HK-2 (cell line): ENCODE measurements at regions not wholly inside any gene's neighbourhood (a gene's known extent, or its start where the extent isn't known, plus 50 kb on each side); places are given as distances from the start of the nearest gene placed in this dataset.
"Not testable (repeated sequence)": the region's sequence is repeated elsewhere in the genome, so short reads cannot be mapped to it uniquely, and the experiment has no call there.

ENCODE experiments used
- DNase-seq: peaks from one replicate; pipeline ENCODE4 v3.0.0-alpha.2; 2018; ENCODE audit not compliant: unreplicated experiment

DNA sequence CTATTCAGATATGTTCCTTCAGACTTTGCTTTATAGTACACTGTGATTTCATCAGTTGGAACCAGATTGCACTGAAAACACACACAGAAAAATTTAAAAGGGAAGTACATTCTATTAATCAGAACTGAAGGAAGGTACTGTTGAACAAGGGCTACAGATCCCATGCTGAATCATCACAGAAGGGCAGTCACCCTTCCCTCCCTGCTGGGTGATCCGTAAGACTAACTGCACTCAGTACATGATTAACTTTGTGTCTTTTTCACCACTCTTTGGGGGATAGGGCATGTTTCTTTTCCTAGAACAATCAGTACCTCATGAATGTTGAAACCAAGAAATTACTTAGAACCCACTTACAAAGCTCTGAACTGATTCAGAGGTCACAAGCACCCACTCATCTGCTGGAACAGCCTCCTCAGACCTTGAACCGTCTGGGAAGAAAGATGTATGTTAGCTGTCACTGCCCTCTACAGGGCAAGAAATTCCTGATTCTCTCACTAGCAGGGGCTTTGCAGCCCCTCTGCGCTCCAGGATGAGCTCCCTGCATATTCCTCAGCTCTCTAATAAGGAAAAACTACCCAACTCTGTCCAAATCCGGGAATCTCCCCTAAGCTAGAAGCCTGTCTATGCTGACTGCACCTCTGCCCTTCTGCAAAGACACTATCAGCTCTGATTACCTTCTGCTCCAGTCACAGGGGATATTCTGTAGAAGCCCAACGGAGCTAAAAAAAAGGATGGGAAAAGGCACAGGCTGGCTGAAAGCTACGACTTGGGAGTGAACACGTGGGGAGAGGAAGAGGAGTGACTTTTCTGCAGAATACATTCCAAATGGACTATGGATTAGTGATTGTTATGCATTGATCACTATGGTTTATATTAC is 51.0 kb downstream of the IARS1 start:
- DNase-seq: peak; percentile 59

DNA sequence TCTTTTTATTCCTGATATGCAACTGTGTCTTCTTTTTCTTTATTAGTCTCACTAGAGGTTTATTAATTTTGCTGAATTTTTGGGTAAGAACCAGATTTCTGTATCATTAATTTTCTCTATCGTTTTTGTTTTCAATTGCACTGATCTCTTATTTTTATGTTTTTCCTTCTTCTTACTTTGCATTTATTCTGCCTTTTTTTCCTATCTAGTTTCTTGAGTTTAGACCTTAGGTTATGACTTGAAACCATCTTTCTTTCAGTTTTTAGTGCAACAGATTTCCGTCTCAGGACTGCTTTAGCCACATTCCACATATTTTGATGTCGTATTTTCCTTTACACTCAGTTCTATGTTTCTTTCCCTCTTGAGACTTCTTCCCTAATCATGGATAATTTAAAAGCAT is 56.6 kb downstream of the IARS1 start:
- no peak for DNase-seq

DNA sequence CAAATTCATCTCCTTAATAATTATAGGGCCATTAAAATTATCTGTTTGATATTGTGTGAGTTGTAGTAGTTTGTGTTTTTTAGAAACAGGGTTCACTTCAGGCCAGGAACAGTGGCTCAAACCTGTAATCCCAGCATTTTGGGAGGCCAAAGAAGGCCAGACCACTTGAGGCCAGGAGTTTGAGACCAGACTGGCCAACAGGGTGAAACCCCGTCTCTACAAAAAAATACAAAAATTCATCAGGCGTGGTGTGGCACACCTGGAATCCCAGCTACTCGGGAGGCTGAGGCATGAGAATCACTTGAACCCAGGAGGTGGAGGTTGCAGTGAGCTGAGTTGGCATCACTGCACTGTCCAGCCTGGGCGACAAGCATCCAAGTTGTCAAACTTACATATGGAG is 57.0 kb downstream of the IARS1 start:
- DNase-seq: no peak

DNA sequence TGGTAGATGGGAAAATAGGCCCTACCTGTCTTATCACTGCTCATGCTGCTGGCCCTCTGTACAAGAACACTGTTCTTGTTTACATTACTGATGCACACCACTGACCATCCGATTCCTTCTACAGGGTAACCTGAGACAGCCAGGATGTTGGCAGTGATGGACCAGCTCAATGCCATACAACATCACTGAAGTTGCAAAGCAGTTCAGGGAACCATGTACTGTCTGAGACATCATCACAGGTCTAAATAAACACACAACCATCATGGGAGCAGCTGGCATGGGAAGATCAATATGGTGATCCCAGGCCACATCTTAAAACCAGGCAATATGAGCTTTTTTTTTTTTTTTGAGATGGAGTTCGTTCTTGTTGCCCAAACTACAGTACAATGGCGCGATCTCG is 59.0 kb downstream of the IARS1 start:
- DNase-seq: no peak

DNA sequence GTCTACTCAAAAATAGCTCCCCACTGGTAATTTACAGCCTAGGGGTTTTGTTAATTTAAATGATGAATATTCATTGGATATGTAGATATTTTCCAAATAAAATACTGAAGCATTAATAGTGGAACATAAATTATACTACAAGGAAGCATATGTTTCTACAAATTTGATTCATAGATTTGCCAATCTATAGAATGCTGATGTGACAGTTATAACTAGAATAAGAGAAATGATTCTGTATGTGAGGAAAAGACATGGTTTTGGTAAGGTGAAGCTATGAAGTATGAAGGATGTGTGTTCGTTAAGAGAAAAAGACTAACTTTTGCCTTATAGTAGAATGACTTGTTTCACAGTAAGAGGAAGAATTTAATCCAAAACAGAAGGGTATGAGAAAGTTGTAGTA is 61.3 kb downstream of the IARS1 start:
- no peak for DNase-seq

DNA sequence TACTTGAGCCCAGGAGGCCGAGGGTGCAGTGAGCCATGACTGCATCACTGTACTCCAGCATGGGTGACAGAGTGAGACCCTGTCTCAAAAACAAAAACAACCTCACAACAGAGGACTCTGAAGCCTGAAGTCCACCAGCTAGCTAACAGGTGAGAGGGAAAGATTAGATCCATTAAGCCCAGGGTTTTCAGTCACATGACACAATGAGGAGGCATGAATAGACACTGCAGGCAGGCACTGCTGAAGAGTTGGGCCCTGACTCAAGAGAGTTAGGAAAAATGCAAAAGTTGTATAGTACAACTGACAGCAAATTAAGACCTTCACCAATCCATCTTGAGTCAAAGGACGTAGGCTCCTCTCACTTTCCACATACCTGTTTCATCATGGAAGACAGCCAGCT is 64.9 kb downstream of the IARS1 start:
- DNase-seq: no peak

DNA sequence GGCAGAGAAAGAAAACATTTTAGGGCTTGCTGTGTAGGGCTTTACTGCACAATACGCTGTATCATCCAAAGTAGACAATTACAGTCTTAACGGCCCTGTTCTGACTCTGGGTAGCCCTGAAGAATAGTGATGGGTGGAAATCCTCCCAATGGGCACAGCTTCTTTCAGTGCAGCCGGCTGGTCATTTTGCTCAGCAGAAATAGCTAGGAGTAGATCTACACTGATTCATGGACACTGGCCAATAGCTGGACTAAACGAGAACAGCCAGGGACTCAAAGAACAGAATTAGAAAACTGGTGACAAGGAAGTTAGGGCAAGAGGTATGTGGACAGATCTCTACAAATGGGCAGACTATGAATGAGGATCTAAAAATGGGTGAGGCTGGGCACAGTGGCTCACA is 69.3 kb downstream of the IARS1 start:
- DNase-seq: no peak

DNA sequence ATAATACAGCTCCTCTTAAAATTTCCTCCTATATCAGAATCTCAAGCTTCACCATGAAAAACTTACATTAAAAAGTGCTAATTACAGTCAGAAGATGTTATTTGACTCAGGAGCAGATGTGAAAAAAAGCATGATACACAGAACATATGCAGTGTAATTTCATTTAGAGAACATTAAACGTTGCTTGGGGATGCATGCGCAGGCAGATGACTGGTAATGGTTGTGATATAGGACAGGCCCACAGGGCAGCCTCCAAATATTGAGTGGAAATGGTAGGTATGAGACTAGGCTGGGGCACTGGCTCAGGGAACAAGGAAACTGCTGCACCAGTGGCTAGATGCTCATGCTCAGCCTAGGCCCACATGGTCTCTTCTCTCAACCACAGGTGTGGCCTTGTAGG is 69.7 kb downstream of the IARS1 start:
- no peak for DNase-seq

DNA sequence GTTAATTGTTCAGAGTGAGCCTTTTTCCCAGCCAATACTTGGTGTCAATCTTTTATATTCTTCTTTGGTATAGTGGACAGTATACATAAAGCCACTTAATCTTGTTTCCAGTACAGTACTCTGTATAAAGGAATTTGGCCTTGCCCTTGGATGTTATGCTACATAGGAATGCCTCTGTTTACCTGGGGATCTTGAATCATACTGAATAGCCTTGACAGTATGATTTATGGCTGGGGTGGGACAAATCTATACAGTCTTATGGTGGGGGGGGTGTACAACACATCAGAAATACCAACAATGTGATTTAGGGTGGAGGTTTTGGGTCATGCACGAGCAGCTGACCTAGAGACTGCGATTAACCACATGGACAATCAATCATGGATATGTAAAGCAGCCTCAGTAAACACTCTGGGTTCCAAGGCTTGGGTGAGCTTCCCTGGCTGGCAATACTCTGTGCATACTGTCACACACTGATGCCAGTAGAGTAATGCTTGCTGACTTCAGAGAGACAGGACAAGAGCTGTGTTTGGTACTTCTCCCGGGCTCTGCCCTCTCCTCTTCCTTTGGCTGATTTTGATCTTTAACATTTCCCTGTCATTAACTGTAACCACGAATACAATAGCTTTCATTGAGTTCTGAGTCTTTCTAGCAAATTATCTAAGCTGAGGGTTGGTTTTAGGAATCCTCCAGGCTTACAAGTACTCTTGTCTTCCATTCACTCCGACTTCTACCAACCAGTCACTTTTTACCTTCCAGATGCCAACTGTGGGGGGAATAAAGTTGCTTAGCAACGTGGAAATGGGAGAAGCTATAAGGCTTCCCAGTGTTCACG is 84.6 kb downstream of the IARS1 start:
- DNase-seq: no peak

DNA sequence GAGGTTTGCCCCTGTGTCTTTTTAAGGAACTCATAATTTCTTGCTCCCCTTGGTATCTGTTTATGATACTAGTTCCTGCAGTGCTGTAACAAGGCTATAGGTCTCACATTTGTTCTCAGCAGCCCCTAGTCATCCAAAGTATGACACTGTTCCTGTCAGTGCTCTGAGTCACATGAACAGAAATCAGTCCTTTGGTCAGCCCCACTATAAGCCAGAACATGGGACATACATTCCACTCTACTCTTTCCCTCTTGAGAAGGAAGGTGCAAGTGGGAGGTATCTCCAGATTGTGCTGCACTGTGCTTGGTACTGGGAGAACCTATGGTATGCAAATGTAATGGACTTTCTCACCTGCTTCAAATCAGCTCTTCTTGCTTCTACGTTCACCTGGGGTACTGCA is 87.0 kb downstream of the IARS1 start:
- DNase-seq: no peak

DNA sequence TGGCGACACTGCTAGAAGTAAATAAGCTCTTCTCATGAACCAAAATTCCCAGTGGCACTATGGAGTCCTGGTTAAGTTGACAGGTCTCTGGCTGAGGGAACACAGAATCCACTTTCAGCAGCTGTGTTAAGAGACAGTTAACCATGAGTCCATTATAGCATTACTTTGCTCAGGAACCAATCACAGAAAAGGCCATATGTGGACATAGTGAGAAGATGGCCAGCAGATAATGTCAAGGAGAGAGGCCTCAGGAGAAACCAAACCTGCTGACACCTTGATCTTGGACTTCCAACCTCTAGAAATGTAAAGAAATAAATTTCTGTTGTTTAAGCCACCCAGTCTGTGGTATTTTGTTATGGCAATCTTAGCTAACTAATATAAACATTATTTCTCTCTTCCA is 88.7 kb upstream of the SPTLC1 start:
- DNase-seq: not testable (repeated sequence)

DNA sequence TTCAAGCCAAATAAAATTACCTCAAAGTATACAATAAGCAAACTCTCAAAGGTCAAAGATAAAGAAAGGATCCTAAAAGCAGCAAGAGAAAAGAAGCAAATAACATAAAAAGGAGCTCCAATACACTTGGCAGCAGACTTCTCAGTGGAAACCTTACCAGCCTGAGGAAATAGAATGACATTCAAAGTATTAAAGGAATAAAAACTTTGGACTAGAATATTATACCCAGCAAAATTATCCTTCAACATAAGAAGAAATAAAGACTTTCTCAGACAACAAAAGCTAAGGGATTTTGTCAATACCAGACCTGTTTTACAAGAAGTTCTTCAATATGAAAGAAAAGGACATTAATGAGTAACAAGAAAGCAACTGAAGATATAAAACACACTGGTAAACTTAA is 83.0 kb upstream of the SPTLC1 start:
- DNase-seq: not testable (repeated sequence)

DNA sequence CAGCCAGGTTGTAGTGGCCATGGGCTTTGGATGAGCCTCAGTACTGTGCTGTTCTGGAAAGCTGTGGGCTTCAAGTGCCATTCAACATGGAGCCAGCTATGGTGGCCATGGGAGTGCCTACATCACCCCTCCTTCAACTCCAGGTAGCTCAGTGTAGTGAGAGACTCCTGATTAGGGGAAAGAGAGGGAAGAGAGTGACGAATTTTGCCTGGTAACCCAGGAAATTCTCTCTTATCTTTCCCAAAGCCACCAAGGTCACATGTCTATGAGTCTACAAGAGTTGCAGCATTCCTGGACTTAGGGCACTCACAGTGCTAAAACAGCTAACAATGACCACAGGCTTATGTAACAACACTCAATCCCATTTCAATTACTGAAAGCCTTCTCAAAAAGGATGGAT is 81.7 kb upstream of the SPTLC1 start:
- DNase-seq: no peak

DNA sequence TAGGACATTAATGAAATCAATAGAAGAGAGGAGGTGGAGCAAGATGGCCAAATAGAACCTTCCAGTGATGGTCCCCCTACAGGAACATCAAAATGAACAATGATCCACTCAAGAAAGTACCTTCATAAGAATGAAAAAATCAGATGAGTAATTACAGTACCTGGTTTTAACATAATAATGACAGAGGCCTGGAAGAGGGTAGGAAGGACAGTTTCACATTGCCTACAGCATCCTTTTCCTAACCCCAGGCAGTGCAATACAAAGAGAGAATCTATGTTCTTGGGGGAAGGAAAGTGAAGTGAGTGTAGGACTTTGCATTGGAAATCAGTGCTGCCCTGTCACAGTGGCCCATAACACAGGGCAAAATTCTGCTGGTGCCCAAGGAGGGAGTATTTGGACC is 81.2 kb upstream of the SPTLC1 start:
- DNase-seq: no peak

DNA sequence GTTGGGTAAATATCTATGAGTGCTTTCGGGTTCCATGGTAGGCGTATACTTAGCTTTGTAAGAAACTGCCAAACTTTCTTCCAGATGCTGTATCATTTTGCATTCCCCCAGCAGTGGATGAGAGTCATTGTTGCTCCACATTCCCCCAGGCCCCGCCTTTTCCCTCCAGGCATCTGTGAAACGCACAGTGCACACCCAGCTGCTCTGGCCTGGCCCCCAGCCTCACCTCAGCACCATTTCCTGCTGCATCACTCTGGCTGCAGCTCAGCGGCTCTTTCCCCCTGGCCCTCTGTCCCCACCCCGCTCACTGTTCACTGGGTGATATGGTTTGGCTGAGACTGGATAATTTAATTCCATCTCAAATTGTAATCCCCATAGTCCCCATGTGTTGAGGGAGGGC is 76.6 kb upstream of the SPTLC1 start:
- no peak for DNase-seq

DNA sequence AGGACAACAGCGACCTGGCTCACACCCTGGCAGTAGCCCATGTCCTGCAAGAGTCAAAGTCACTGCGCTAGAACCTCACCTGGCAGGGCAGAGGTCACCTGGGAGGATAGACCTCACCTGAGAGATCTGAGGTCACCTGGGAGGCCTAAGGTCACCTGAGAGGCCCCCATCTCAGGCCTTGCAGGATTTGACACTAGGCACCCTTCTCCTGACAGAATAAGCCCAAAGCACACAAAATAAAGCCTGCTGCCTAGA is 75.2 kb upstream of the SPTLC1 start:
- no peak for DNase-seq

DNA sequence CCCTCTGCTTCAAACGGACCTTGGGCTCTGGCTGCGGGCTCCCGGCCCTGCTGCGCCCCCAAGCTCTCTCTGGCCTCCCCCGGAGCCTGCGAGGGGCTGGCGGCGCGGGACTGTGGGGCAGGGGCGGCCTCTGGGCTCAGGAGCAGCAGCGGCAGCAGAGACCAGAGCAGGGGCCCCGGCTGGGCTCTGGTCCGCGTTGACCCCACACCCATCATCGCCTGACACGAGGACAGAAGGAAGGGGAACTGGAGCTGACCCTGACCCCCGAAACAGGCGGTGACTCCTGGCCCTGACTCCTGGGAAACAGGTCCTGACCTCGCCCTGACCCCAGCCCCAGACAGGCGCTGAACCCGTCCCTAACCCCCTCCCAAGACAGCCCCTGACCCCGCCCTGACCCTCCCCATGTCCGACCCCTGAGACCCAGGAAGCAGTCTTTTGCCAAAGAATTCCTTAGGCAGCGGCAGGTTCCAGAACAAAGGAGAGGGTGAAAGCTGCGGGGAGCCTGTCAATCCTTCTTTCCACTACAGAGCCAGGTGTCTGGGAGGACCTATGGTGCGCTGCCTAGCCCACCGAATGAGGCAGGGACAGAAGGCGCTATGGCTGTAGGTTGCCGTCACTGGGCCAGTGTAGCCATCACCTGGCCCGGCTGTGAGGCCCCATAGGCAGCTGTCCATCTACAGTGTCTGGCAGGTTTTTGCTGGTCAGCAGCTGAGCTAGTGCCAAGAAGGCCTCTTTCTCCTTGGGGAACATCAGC is 74.7 kb upstream of the SPTLC1 start:
- DNase-seq: no peak

DNA sequence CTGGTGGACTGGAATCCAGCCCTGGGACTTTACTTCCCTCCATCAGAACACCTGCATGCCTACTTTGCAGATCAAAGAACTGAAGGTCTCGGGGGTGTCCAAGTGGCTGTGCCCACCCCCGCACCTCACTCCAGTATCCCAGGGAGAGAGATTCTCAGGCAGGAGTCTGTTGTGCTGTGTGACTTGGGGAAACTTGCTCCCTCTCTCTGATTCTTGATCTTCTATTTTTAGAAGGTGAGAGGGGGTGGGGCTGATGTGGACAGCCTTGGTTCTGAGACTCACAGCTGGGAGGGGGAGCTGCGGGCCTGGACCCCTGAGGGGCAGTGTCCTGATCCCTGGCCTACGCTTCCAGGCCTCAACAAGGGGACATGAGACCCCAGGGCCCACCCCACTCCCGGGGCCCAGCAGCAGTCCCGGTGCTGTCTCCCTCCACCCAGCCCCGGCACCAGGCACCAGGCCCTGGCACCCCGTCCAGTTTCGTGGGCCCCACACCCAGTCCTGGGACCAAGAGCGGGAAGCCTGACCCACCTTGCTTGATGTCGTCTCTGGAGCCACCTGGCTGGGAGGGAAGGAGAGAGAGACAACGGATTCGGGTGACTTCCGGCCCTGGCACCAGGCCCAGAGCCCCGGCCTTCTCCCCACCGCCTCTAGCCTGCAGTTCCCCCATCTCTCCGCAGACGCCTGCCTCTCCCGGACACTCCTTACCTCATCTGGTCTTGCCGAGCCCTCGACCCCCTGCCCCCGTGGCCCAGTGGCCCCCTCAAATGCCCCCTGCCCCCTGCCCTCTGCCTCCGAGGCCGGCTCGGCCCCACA is 74.0 kb upstream of the SPTLC1 start:
- DNase-seq: no peak

DNA sequence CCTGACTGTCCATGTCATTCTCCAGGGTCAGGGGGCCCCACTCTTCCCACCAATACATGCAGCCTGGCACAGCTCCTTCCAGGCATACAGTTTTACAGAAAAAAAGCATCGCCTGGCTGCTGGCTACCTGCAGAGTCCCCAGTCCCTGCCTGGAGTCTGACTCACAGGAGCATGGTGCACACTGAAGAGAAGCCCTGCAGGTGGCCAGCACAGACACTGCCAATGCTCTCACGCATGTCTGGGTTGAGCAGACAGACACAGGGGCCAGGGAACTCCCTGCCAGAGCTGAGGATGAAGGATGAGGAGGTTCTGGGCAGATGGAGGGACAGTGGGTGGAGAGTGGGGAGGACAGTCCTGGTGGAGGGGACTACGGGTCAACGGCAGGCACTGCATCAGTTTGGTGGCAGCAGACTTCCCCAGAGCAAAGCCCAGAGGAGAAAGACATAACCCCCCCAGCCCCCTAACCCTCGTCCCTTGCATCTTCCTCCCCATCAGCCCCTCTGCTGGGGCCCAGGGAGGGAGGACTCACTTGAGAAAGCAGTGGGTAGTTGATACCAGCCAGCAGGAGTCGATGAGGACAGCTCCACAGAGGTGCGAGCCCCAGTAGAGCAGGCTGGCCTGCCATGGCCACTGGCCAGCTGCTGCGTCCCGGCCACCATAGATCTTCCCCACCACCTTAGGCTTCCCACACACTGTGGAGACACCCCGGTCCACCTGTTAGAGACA is 72.9 kb upstream of the SPTLC1 start:
- DNase-seq: no peak

DNA sequence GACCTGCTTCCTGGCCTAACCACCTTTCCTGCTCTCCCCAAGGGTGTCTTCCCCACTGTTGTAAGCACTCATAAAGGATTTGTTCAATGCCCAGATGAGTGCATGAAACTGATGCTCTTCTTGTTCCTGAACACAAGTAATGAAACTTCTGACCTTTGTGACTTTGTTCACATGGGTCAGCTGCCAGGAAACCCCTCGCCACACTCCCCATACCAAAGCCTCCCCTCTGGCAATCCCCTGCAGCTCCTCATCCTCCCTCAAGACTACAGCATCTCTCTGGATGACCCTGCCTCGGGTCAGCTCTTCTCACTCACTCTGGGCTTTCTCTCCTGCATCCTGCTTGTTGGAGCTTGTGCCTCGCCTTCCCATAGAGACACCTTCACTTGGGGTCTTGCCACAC is 72.2 kb upstream of the SPTLC1 start:
- DNase-seq: no peak

DNA sequence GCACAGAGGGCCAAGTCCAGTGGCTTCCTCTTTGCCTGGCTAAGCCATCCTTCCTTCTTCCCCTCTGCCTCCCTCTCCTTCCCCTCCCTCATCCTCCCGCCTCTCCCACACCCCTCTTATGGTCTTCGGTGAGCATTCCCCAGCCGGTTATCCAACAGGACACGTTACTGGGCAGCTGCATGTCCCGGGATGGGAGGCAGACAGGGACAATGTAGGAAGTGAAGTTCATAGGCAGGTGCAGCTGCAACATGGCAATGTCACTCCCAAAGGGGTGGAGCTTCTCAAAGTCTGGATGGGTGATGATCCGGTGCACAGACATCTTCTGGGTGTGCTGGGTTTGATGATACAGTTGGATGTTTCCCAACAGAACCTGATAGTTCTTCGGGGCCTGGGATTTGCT is 71.4 kb upstream of the SPTLC1 start:
- no peak for DNase-seq
